Natural killer cell (primary cell): ENCODE measurements at regions not wholly inside any gene's neighbourhood (a gene's known extent, or its start where the extent isn't known, plus 50 kb on each side); places are given as distances from the start of the nearest gene placed in this dataset.

Experiments used
- ATAC-seq, 3 donors: fragments of 150-1000 bp in 2 of 3; fragments of 200-7000 bp in 1 of 3; cut with Tn5 transposase; 1 replicate in 1 of 3; 2 replicates in 2 of 3; pipeline ENCODE4 v1.10.0; 2021; ENCODE audit warnings: mild to moderate bottlenecking in 2 of 3, moderate library complexity in 2 of 3
- DNase-seq, 2 donors: peaks; one replicate each; pipeline versions ENCODE4 v3.0.0 to v3.0.0-alpha.2; 2013 to 2021; ENCODE audit warnings: mixed read lengths in 1 of 2
- H3K27ac ChIP-seq: one replicate; pipeline ENCODE4 v1.5.1; 2013; ENCODE audit warnings: mild to moderate bottlenecking, low read length
- H3K27me3 ChIP-seq: one replicate; pipeline ENCODE4 v1.6.1; 2013; ENCODE audit warnings: low read length; ENCODE audit not compliant: control insufficient read depth, insufficient read depth
- H3K36me3 ChIP-seq: one replicate; pipeline ENCODE4 v1.6.1; 2013; ENCODE audit warnings: low read length; ENCODE audit not compliant: control insufficient read depth, insufficient read depth
- H3K4me1 ChIP-seq: one replicate; pipeline ENCODE4 v1.6.1; 2013; ENCODE audit warnings: low read length; ENCODE audit not compliant: control insufficient read depth, insufficient read depth
- H3K4me3 ChIP-seq: one replicate; pipeline ENCODE4 v1.5.1; 2013; ENCODE audit warnings: low read length
- H3K9me3 ChIP-seq: one replicate; pipeline ENCODE4 v1.6.1; 2013; ENCODE audit warnings: low read length; ENCODE audit not compliant: control insufficient read depth, insufficient read depth
- H3K27ac Mint-ChIP-seq, 2 donors: one replicate each; pipeline ENCODE4 v1.8.0; 2022; ENCODE audit warnings: mild to moderate bottlenecking in 2 of 2, mixed read lengths in 2 of 2, moderate library complexity in 1 of 2
- H3K27me3 Mint-ChIP-seq, 2 donors: one replicate each; pipeline ENCODE4 v1.8.0; 2022; ENCODE audit warnings: low read depth in 2 of 2, mixed read lengths in 2 of 2
- H3K36me3 Mint-ChIP-seq: one replicate; pipeline ENCODE4 v1.8.0; 2022; ENCODE audit warnings: mixed read lengths
- H3K4me1 Mint-ChIP-seq, 2 donors: one replicate each; pipeline ENCODE4 v1.8.0; 2022; ENCODE audit warnings: mixed read lengths in 2 of 2
- H3K4me3 Mint-ChIP-seq: one replicate; pipeline ENCODE4 v1.8.0; 2022; ENCODE audit warnings: mild to moderate bottlenecking, moderate library complexity, mixed read lengths
- H3K9me3 Mint-ChIP-seq, 2 donors: one replicate each; pipeline ENCODE4 v1.8.0; 2022; ENCODE audit warnings: mixed read lengths in 2 of 2
- WGBS: methylation state at CpG from one replicate; pipeline ENCODE4 v1.1.7; 2013; ENCODE audit warnings: missing lambda C conversion rate; ENCODE audit not compliant: insufficient coverage; 5-methylcytosine and 5-hydroxymethylcytosine counted together
- intact Hi-C: fragments of 100-400 bp; cut with micrococcal nuclease; formaldehyde crosslinking; loops from one replicate; pipeline ENCODE4 v1.14.2; 2022
- TF ChIP-seq, protein P1 (sequence below): fragments of 200-600 bp; IDR thresholded peaks from one replicate; pipeline ENCODE4 v1.8.0; 2022; ENCODE audit warnings: antibody characterized with exemption

DNA sequence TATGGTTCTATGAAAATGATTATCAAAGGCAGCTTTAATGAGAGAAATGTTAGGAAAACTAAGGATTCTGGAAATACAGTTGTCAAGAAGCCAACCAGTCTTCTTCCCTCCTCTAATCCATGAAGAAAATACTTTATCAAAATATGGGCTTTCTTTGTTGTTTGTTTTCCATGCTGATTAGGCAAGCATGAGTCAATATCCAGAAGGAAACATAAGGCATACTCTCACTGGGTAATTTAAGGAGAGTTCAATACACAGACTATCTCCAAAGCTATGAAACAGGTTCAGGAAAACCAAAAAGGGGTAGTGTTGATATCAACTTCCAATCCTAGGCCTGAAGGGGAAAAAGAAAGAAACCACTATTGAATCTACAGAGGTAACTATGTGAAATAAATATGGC lies 68.7 kb upstream of the CMC1 start:
- no peak overlapping the region for H3K4me3 Mint-ChIP-seq
- TF ChIP-seq, protein P1, sequence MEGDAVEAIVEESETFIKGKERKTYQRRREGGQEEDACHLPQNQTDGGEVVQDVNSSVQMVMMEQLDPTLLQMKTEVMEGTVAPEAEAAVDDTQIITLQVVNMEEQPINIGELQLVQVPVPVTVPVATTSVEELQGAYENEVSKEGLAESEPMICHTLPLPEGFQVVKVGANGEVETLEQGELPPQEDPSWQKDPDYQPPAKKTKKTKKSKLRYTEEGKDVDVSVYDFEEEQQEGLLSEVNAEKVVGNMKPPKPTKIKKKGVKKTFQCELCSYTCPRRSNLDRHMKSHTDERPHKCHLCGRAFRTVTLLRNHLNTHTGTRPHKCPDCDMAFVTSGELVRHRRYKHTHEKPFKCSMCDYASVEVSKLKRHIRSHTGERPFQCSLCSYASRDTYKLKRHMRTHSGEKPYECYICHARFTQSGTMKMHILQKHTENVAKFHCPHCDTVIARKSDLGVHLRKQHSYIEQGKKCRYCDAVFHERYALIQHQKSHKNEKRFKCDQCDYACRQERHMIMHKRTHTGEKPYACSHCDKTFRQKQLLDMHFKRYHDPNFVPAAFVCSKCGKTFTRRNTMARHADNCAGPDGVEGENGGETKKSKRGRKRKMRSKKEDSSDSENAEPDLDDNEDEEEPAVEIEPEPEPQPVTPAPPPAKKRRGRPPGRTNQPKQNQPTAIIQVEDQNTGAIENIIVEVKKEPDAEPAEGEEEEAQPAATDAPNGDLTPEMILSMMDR = no peak
- intact Hi-C loops = no loop called here

DNA sequence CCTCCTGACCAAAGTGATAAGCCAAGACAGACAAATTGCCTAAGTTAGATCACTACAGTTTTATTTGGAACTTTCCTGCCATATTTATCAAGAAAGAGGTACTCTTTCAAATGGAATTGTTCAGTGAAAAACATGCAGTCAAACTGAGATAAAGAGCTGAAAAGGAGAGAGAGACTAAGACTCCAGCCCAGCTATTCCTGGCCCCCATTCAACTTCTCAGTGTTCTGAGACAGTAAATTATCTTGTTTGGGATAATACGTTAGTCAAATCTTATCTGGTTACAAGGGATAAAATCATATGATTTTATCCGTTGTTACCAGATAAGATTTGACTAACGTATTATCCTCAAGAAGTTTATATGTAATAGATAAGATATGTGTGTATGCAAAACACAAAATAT lies 67.6 kb upstream of the CMC1 start:
- Histone ChIP-seq H3K27ac (no peak overlapping the region), H3K36me3 (no peaks in the 10 kb centered on the region), H3K27me3 (no peaks in the 10 kb centered on the region), H3K4me1 (no peaks in the 10 kb centered on the region), H3K4me3 (no peak overlapping the region), H3K9me3 (no peaks in the 10 kb centered on the region)
- Mint-ChIP-seq H3K27me3 (no peaks in the 10 kb centered on the region), H3K4me3 (no peak overlapping the region), H3K27ac (no peak overlapping the region), H3K4me1 (peaks cover 13 to 16% of the 10 kb centered on the region in 2 donors), H3K9me3 (no peaks in the 10 kb centered on the region), H3K36me3 (peaks cover 8% of the 10 kb centered on the region)
- no peak for ATAC-seq
- TF ChIP-seq, protein P1 = no peak
- 93% methylated on average over 3 of the region's 3 CpGs for WGBS
- no peak for DNase-seq
- intact Hi-C loops = no loop called here

More for the DNA sequence above, 68.7 kb upstream of the CMC1 start:
- H3K27ac Mint-ChIP-seq = no peak overlapping the region
- Histone ChIP-seq H3K4me3 (no peak overlapping the region), H3K4me1 (no peaks in the 10 kb centered on the region), H3K27me3 (no peaks in the 10 kb centered on the region), H3K9me3 (no peaks in the 10 kb centered on the region), H3K36me3 (no peaks in the 10 kb centered on the region), H3K27ac (no peak overlapping the region)
- ATAC-seq (no peak), DNase-seq (no peak)
- H3K36me3 Mint-ChIP-seq = peaks cover 8% of the 10 kb centered on the region
- peaks cover 13 to 16% of the 10 kb centered on the region in 2 donors for H3K4me1 Mint-ChIP-seq
- H3K9me3 Mint-ChIP-seq = no peaks in the 10 kb centered on the region
- H3K27me3 Mint-ChIP-seq = no peaks in the 10 kb centered on the region

DNA sequence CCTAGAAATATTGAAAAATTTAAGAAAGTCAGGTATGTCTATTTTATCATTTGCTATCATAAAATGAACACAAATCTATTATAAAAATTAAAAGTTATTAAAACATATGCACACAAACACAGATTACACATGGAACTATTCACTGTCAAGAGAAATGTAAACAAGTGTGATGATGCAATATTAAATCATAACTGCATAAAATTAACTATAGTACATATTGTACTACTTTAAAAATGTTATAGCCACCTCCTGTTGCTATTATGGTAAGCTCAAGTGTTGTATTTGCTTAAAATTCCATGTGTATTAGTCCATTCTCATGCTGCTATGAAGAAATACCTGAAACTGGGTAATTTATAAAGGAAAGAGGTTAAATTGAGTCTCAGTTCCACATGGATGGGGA lies 54.7 kb upstream of the CMC1 start:
- peaks cover 9 to 16% of the 10 kb centered on the region in 2 donors for H3K4me1 Mint-ChIP-seq
- no peaks in the 10 kb centered on the region for H3K36me3 Mint-ChIP-seq
- no peaks in the 10 kb centered on the region for H3K27me3 ChIP-seq
- no peaks in the 10 kb centered on the region for H3K9me3 ChIP-seq
- no peaks in the 10 kb centered on the region for H3K36me3 ChIP-seq
- TF ChIP-seq, protein P1 = no peak
- H3K27me3 Mint-ChIP-seq = peaks cover 0 to 4% of the 10 kb centered on the region in 2 donors
- H3K4me3 ChIP-seq = no peak overlapping the region
- intact Hi-C loops = no loop called here
- H3K4me1 ChIP-seq = no peaks in the 10 kb centered on the region
- no peak overlapping the region for H3K4me3 Mint-ChIP-seq
- no peak for ATAC-seq
- no peak for DNase-seq
- H3K27ac ChIP-seq = no peak overlapping the region
- no peak overlapping the region for H3K27ac Mint-ChIP-seq
- H3K9me3 Mint-ChIP-seq = peaks cover 0 to 2% of the 10 kb centered on the region in 2 donors

DNA sequence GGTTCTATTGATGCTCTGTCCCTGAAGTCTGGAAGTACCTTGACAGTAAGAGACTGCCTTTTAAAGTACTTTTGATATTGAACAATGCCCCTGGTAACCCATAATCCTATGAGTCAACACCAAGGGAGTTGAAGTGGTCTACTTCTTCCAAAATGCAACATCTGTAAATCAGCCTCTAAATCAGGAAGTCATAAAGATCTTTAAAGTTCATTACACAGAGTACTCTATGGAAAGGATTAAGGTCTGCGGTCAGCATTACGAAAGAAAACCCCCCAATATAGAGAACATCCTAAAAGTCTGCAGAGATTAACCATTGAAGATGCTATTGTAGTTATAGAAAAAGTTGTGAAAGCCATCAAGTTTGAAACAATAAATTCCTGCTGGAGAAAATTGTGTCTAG lies 52.7 kb upstream of the CMC1 start:
- intact Hi-C loops = no loop called here

More for the DNA sequence above, 52.7 kb upstream of the CMC1 start:
- WGBS = no CpG with 5 or more reads among the region's 2 CpGs
- Mint-ChIP-seq H3K27me3 (peaks cover 0 to 4% of the 10 kb centered on the region in 2 donors), H3K4me1 (peaks cover 9 to 16% of the 10 kb centered on the region in 2 donors), H3K27ac (no peak overlapping the region), H3K4me3 (no peak overlapping the region), H3K36me3 (no peaks in the 10 kb centered on the region), H3K9me3 (no peaks in the 10 kb centered on the region)
- TF ChIP-seq, protein P1 = no peak
- no peak overlapping the region for H3K27ac ChIP-seq
- no peaks in the 10 kb centered on the region for H3K9me3 ChIP-seq
- ATAC-seq = no peak
- no peaks in the 10 kb centered on the region for H3K36me3 ChIP-seq
- no peaks in the 10 kb centered on the region for H3K4me1 ChIP-seq
- H3K4me3 ChIP-seq = no peak overlapping the region
- no peak for DNase-seq
- no peaks in the 10 kb centered on the region for H3K27me3 ChIP-seq
